Activated CD4-positive, alpha-beta T cell treated with anti-CD3 and anti-CD28 coated beads for 36 hours (primary cell): ENCODE measurements at regions not wholly inside any gene's neighbourhood (a gene's known extent, or its start where the extent isn't known, plus 50 kb on each side); places are given as distances from the start of the nearest gene placed in this dataset.

ENCODE experiments used
- ATAC-seq: fragments of 200-7000 bp; cut with Tn5 transposase; one replicate; pipeline ENCODE4 v1.10.0; 2021; ENCODE audit warnings: mild to moderate bottlenecking, moderate library complexity
- CTCF ChIA-PET: fragments of 350-600 bp; sonication (Branson Sonifier 250); formaldehyde crosslinking; loops from one replicate; lab custom pipeline; 2021; ENCODE audit warnings: antibody characterized with exemption; lab: Charles Lee
- POLR2A ChIA-PET: fragments of 350-600 bp; sonication (Branson Sonifier 250); formaldehyde crosslinking; loops from one replicate; lab custom pipeline; 2021; ENCODE audit warnings: antibody characterized with exemption, inconsistent platforms; lab: Charles Lee
- DNase-seq: peaks from one replicate; pipeline ENCODE4 v3.0.0-alpha.2; 2020
- H3K27ac Mint-ChIP-seq: one replicate; pipeline ENCODE4 v1.8.0; 2021; ENCODE audit warnings: mixed read lengths
- H3K27me3 Mint-ChIP-seq: one replicate; pipeline ENCODE4 v1.8.0; 2021; ENCODE audit warnings: mixed read lengths
- H3K36me3 Mint-ChIP-seq: one replicate; pipeline ENCODE4 v1.8.0; 2021; ENCODE audit warnings: low read depth, mixed read lengths
- H3K4me1 Mint-ChIP-seq: one replicate; pipeline ENCODE4 v1.8.0; 2021; ENCODE audit warnings: mixed read lengths
- H3K4me3 Mint-ChIP-seq: one replicate; pipeline ENCODE4 v1.8.0; 2021; ENCODE audit warnings: mild to moderate bottlenecking, moderate library complexity, mixed read lengths
- H3K9me3 Mint-ChIP-seq: one replicate; pipeline ENCODE4 v1.8.0; 2021; ENCODE audit warnings: low read depth, mixed read lengths
- intact Hi-C, 2 experiments: fragments of 100-400 bp; cut with DNase I in 1 of 2; cut with micrococcal nuclease in 1 of 2; formaldehyde crosslinking; loops; one replicate each; pipeline versions ENCODE4 v1.14.2 to v1.15.1; 2022 to 2024; cut with DNase I, micrococcal nuclease

- CTCF ChIA-PET: no interaction called here
- no peak for ATAC-seq
- H3K4me3 Mint-ChIP-seq: no peak overlapping the region
- intact Hi-C loops: no loop called here
- POLR2A ChIA-PET: no interaction called here
- peaks cover 2% of the 10 kb centered on the region for H3K27me3 Mint-ChIP-seq
- DNase-seq: no peak
- no peak overlapping the region for H3K27ac Mint-ChIP-seq
- no peaks in the 10 kb centered on the region for H3K4me1 Mint-ChIP-seq
- no peaks in the 10 kb centered on the region for H3K9me3 Mint-ChIP-seq
- H3K36me3 Mint-ChIP-seq: no peaks in the 10 kb centered on the region
Observed at GRCh38 chr13:34414616-34415015, 527.5 kb upstream of the NBEA start.

GRCh38 chr13:34416971-34417380, 525.1 kb upstream of the NBEA start:
- POLR2A ChIA-PET: no interaction called here

DNA sequence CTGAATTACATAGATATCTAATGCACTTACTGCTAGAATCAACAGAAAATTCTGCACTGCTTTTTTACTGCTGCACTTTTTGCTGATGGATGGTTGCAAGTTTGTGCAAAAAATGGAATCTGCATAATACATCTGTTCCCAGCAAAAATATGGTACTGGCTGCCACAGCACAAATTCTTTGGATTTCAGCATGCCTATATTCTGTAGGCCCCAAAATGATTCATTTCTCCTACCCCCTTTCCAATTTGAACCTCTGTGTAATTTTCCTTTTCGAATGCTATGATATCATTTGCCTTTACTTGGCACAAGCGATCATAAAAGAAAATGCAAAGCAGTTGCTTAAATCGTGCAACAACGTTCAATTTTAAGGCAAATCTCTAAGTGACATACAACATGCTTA, 524.2 kb upstream of the NBEA start:
- DNase-seq: no peak
- H3K4me3 Mint-ChIP-seq: no peak overlapping the region
- H3K4me1 Mint-ChIP-seq: no peaks in the 10 kb centered on the region
- ATAC-seq: no peak
- H3K36me3 Mint-ChIP-seq: no peaks in the 10 kb centered on the region
- ChIA-PET POLR2A (no interaction called here), CTCF (no interaction called here)
- no peak overlapping the region for H3K27ac Mint-ChIP-seq
- H3K27me3 Mint-ChIP-seq: peaks cover 2% of the 10 kb centered on the region
- intact Hi-C loops: no loop called here
- no peaks in the 10 kb centered on the region for H3K9me3 Mint-ChIP-seq

More at GRCh38 chr13:34416971-34417380, 525.1 kb upstream of the NBEA start:
- CTCF ChIA-PET: interaction anchor here (0.7 kb wide), 1 partner anchor 74 kb away, joined by 3 read pairs; no protein-coding TSS in a partner anchor
- no peak overlapping the region for H3K27ac Mint-ChIP-seq
- intact Hi-C loops: no loop called here
- H3K27me3 Mint-ChIP-seq: peaks cover 2% of the 10 kb centered on the region
- no peak for DNase-seq
- ATAC-seq: no peak
- no peaks in the 10 kb centered on the region for H3K4me1 Mint-ChIP-seq
- no peaks in the 10 kb centered on the region for H3K9me3 Mint-ChIP-seq
- H3K36me3 Mint-ChIP-seq: no peaks in the 10 kb centered on the region
- H3K4me3 Mint-ChIP-seq: no peak overlapping the region

DNA sequence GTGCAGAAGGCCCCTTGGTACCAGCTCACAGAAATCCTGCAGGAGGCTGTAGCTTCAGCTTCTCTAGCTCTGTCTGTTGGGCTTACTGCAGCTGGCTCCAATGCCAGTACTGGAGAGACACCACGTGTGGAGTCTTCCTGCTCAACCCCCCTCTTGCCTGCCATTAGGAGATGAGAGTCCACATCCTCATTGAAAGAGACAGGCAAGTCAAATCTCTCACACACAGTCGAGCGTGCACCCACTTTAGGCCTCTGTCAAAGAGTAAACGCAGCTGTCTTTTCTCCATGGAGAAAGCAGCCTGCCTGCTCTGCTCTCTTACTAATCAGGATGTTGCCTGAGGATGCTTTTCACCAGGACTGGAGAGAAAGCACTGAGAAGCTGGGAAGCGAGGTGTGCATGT, 523.0 kb upstream of the NBEA start:
- no peak overlapping the region for H3K4me3 Mint-ChIP-seq
- H3K9me3 Mint-ChIP-seq: no peaks in the 10 kb centered on the region
- DNase-seq (no peak), ATAC-seq (no peak)
- no peaks in the 10 kb centered on the region for H3K4me1 Mint-ChIP-seq
- H3K27ac Mint-ChIP-seq: no peak overlapping the region
- H3K27me3 Mint-ChIP-seq: peaks cover 2% of the 10 kb centered on the region
- intact Hi-C loops: no loop called here
- CTCF ChIA-PET: interaction anchor here (1.0 kb wide), 1 partner anchor 9 kb away, joined by 4 read pairs; no protein-coding TSS in a partner anchor
- no peaks in the 10 kb centered on the region for H3K36me3 Mint-ChIP-seq
- POLR2A ChIA-PET: no interaction called here

GRCh38 chr13:34419755-34420154, 522.3 kb upstream of the NBEA start:
- ATAC-seq (no peak), DNase-seq (no peak)
- CTCF ChIA-PET: interaction anchor here (1.0 kb wide), 1 partner anchor 9 kb away, joined by 4 read pairs; no protein-coding TSS in a partner anchor
- POLR2A ChIA-PET: no interaction called here
- no peak overlapping the region for H3K27ac Mint-ChIP-seq
- peaks cover 2% of the 10 kb centered on the region for H3K27me3 Mint-ChIP-seq
- no peak overlapping the region for H3K4me3 Mint-ChIP-seq
- no peaks in the 10 kb centered on the region for H3K36me3 Mint-ChIP-seq
- no peaks in the 10 kb centered on the region for H3K4me1 Mint-ChIP-seq
- no peaks in the 10 kb centered on the region for H3K9me3 Mint-ChIP-seq
- intact Hi-C loops: no loop called here

DNA sequence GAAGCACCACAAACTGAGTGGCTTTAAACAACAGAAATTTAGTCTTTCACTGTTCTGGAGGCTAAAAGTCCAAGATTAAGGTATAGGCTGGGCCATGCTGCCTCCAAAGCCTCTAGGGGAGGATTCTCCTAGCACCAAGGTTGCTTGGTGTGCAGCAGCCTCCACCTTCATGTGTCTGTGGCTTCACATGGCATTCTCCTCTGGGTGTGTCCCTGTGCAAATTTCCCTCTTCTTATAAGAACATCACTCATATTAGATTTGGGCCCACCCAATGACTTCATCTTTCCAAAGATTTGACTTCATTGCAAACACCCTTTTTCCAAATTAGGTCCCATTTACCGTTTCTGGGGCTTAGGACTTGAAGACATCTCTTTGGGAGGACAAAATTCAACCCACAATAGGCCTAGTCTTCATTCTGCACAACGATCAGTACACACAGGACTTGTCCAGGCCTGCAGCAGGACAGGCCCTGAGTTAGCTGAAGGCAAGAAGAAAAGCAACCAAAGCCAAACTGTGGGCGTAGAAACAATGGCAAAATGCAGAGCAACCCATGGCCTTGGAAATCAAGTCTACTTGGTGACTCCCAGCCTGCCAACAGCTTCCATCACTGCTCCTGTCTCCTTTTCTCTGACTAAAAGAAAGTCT, 521.2 kb upstream of the NBEA start:
- ChIA-PET CTCF (no interaction called here), POLR2A (no interaction called here)
- Mint-ChIP-seq H3K36me3 (no peaks in the 10 kb centered on the region), H3K4me3 (no peak overlapping the region), H3K4me1 (no peaks in the 10 kb centered on the region), H3K27me3 (no peaks in the 10 kb centered on the region), H3K27ac (no peak overlapping the region), H3K9me3 (no peaks in the 10 kb centered on the region)
- ATAC-seq (no peak), DNase-seq (no peak)
- intact Hi-C loops: no loop called here

DNA sequence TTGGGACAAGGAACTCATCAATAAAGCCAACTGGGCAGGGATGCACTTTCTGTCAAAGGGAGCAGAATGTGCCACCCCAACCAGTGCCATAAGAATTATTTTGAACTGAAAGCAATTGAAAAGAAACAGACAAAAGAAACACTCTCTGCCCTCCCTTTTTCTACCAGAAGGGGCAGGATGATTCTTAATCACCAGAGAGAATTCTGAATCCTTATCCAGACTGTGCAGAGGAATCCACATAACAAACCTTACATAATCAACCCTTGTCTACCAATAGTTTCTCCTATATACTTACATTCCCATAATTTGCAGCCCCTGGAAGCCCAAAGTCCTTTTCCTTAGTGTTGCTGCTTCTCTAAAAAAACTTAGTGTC, 520.7 kb upstream of the NBEA start:
- no peak overlapping the region for H3K4me3 Mint-ChIP-seq
- no peaks in the 10 kb centered on the region for H3K36me3 Mint-ChIP-seq
- ATAC-seq (no peak), DNase-seq (no peak)
- no peak overlapping the region for H3K27ac Mint-ChIP-seq
- no peaks in the 10 kb centered on the region for H3K27me3 Mint-ChIP-seq
- intact Hi-C loops: no loop called here
- no peaks in the 10 kb centered on the region for H3K9me3 Mint-ChIP-seq
- CTCF ChIA-PET: no interaction called here
- no peaks in the 10 kb centered on the region for H3K4me1 Mint-ChIP-seq
- POLR2A ChIA-PET: no interaction called here

DNA sequence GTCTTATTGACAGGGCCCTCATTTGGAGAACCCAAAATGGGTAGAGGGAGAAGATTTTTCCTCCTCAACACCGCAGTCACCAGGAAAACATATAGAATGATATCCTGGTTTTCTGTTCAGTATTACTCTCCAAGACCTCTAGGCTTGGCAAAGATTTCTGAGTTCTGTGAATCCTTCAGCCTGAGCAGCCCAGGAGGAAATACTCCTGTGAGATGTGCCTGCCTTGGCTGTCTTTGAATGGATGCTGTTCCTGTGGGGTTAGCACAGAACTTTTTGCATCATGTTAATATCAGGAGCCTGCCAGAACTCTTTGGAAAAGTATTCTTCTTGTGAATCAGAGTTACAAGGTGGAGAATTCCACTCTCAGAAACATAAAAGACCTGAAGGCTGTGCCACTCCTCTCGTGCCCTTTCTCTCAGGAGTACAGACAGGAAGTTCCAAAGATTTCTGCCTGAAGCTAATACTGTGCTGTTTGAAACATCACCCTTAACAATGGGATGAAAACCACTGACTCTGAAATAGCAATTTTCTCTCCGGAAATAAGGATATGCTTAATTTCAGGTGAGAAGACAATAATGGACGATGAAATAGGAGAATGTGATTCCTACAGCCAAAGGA, 520.1 kb upstream of the NBEA start:
- ATAC-seq: no peak
- ChIA-PET CTCF (no interaction called here), POLR2A (no interaction called here)
- intact Hi-C loops: no loop called here
- Mint-ChIP-seq H3K9me3 (no peaks in the 10 kb centered on the region), H3K4me3 (no peak overlapping the region), H3K27me3 (no peaks in the 10 kb centered on the region), H3K4me1 (no peaks in the 10 kb centered on the region), H3K27ac (no peak overlapping the region), H3K36me3 (no peaks in the 10 kb centered on the region)
- DNase-seq: no peak

DNA sequence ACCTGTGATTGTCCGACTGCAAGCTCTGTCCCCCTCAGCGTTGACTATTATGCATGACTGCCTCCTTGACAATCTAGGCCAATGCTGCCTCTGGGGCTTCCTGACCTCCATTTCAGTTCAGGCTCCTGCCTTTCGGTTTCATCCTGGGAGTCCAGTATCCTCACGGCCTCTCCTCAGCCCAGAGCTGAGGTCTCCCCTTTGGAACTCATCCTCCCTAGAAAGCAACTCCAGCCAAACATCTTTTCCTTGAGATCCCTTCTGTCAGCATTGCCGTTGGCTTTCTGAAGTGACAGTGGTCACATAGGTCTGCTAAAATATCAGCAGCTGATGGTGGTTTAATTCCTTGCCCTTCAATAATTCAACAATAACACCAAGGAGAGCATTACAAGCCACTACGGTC, 519.1 kb upstream of the NBEA start:
- no peaks in the 10 kb centered on the region for H3K4me1 Mint-ChIP-seq
- DNase-seq: no peak
- intact Hi-C loops: no loop called here
- no peaks in the 10 kb centered on the region for H3K27me3 Mint-ChIP-seq
- no peak for ATAC-seq
- no peaks in the 10 kb centered on the region for H3K9me3 Mint-ChIP-seq
- CTCF ChIA-PET: no interaction called here
- no peaks in the 10 kb centered on the region for H3K36me3 Mint-ChIP-seq
- H3K27ac Mint-ChIP-seq: no peak overlapping the region
- POLR2A ChIA-PET: no interaction called here
- H3K4me3 Mint-ChIP-seq: no peak overlapping the region

GRCh38 chr13:34425327-34425949, 516.6 kb upstream of the NBEA start:
- no peak overlapping the region for H3K27ac Mint-ChIP-seq
- H3K4me1 Mint-ChIP-seq: no peaks in the 10 kb centered on the region
- intact Hi-C loops: no loop called here
- ChIA-PET POLR2A (no interaction called here), CTCF (no interaction called here)
- H3K4me3 Mint-ChIP-seq: no peak overlapping the region
- no peaks in the 10 kb centered on the region for H3K36me3 Mint-ChIP-seq
- H3K9me3 Mint-ChIP-seq: no peaks in the 10 kb centered on the region
- DNase-seq (no peak), ATAC-seq (no peak)
- no peaks in the 10 kb centered on the region for H3K27me3 Mint-ChIP-seq

GRCh38 chr13:34428911-34429310, 513.2 kb upstream of the NBEA start:
- Mint-ChIP-seq H3K4me3 (no peak overlapping the region), H3K27me3 (no peaks in the 10 kb centered on the region), H3K27ac (no peak overlapping the region), H3K4me1 (no peaks in the 10 kb centered on the region), H3K9me3 (no peaks in the 10 kb centered on the region), H3K36me3 (no peaks in the 10 kb centered on the region)
- intact Hi-C loops: no loop called here
- ChIA-PET POLR2A (no interaction called here), CTCF (interaction anchor here (1.2 kb wide), 1 partner anchor 19 kb away, joined by 3 read pairs; no protein-coding TSS in a partner anchor)
- ATAC-seq: no peak
- no peak for DNase-seq

- Mint-ChIP-seq H3K27me3 (no peaks in the 10 kb centered on the region), H3K4me3 (no peak overlapping the region), H3K4me1 (no peaks in the 10 kb centered on the region), H3K27ac (no peak overlapping the region), H3K36me3 (no peaks in the 10 kb centered on the region), H3K9me3 (no peaks in the 10 kb centered on the region)
- POLR2A ChIA-PET: no interaction called here
- intact Hi-C loops: no loop called here
- CTCF ChIA-PET: interaction anchor here (0.6 kb wide), 1 partner anchor 1511 kb away, joined by 3 read pairs; no protein-coding TSS in a partner anchor
- DNase-seq: no peak
- ATAC-seq: no peak
Observed at GRCh38 chr13:34430294-34430693, 511.8 kb upstream of the NBEA start.
